ENCODE measurements at regions not wholly inside any gene's neighbourhood (a gene's known extent, or its start where the extent isn't known, plus 50 kb on each side); places are given as distances from the start of the nearest gene placed in this dataset.

- ChIA-PET POLR2A (no interaction called here), CTCF (no interaction called here)
- H3K4me3 ChIP-seq (ENCODE audit: low read depth, low read length), result no peak overlapping the region
- Mint-ChIP-seq H3K27ac (ENCODE audit: unreplicated experiment) (no peak overlapping the region), H3K36me3 (ENCODE audit: insufficient read depth, unreplicated experiment) (no peaks in the 10 kb centered on the region), H3K4me1 (ENCODE audit: low read depth, unreplicated experiment) (no peaks in the 10 kb centered on the region), H3K4me3 (ENCODE audit: unreplicated experiment) (no peak overlapping the region), H3K27me3 (ENCODE audit: insufficient read depth, unreplicated experiment) (no peaks in the 10 kb centered on the region), H3K9me3 (ENCODE audit: unreplicated experiment) (peaks cover 30% of the 10 kb centered on the region)
- intact Hi-C loops (cut with micrococcal nuclease; ENCODE audit: unreplicated experiment), result no loop called here
- 0 out of 2 replicates have a peak, but pooled peaks cover 3% of the 10 kb centered on the region for H3K9me3 ChIP-seq
- no peak for DNase-seq
- H3K36me3 ChIP-seq (ENCODE audit: control insufficient read depth, insufficient read depth, low read length), result no peaks in the 10 kb centered on the region
- BruUV-seq (replicated peaks), result no TSS peak
- H3K4me1 ChIP-seq, result no peaks in the 10 kb centered on the region
- TF ChIP-seq, protein P1, sequence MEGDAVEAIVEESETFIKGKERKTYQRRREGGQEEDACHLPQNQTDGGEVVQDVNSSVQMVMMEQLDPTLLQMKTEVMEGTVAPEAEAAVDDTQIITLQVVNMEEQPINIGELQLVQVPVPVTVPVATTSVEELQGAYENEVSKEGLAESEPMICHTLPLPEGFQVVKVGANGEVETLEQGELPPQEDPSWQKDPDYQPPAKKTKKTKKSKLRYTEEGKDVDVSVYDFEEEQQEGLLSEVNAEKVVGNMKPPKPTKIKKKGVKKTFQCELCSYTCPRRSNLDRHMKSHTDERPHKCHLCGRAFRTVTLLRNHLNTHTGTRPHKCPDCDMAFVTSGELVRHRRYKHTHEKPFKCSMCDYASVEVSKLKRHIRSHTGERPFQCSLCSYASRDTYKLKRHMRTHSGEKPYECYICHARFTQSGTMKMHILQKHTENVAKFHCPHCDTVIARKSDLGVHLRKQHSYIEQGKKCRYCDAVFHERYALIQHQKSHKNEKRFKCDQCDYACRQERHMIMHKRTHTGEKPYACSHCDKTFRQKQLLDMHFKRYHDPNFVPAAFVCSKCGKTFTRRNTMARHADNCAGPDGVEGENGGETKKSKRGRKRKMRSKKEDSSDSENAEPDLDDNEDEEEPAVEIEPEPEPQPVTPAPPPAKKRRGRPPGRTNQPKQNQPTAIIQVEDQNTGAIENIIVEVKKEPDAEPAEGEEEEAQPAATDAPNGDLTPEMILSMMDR (IDR thresholded peaks at IDR 0.05; ENCODE audit: insufficient read depth in 1 of 2, low read depth in 1 of 2, low read length in 1 of 2, severe bottlenecking in 1 of 2, unreplicated experiment in 1 of 2), result no peak
- H3K27me3 ChIP-seq (replicated peaks; ENCODE audit: control insufficient read depth, insufficient read depth, low read length), result no peaks in the 10 kb centered on the region
Measured at GRCh38 chr10:109178591-109178990, 744.7 kb downstream of the XPNPEP1 start.

DNA sequence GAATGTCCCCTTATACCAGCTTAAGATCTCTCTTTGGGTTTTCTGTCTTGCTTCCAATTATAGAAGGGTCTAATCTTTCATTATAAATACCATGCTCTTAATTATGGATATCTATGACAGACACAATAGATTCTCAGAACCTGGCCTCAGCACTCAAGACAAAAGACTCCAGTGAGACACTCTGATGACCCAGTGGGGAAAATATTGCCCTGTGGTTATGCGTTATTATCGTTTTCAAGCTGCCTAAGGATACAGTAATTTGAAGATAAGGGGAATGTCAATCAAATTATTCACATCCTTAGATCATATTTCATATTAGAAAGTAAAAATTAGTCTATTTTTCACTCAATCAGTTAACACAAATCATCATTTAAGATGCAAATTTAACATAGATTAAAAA lies 748.8 kb downstream of the XPNPEP1 start:
- BruUV-seq (replicated peaks), result no TSS peak
- ChIA-PET CTCF (no interaction called here), POLR2A (no interaction called here)
- H3K9me3 Mint-ChIP-seq (ENCODE audit: unreplicated experiment), result peaks cover 22% of the 10 kb centered on the region
- Histone ChIP-seq H3K36me3 (ENCODE audit: control insufficient read depth, insufficient read depth, low read length) (no peaks in the 10 kb centered on the region), H3K9me3 (no peaks in the 10 kb centered on the region), H3K27me3 (replicated peaks; ENCODE audit: control insufficient read depth, insufficient read depth, low read length) (no peaks in the 10 kb centered on the region), H3K4me1 (no peaks in the 10 kb centered on the region), H3K4me3 (ENCODE audit: low read depth, low read length) (no peak overlapping the region)
- no peak overlapping the region for H3K27ac Mint-ChIP-seq (ENCODE audit: unreplicated experiment)
- intact Hi-C loops (cut with micrococcal nuclease; ENCODE audit: unreplicated experiment), result no loop called here
- H3K4me1 Mint-ChIP-seq (ENCODE audit: low read depth, unreplicated experiment), result no peaks in the 10 kb centered on the region
- TF ChIP-seq, protein P1 (IDR thresholded peaks at IDR 0.05; ENCODE audit: insufficient read depth in 1 of 2, low read depth in 1 of 2, low read length in 1 of 2, severe bottlenecking in 1 of 2, unreplicated experiment in 1 of 2), result no peak
- no peak overlapping the region for H3K4me3 Mint-ChIP-seq (ENCODE audit: unreplicated experiment)
- no peaks in the 10 kb centered on the region for H3K36me3 Mint-ChIP-seq (ENCODE audit: insufficient read depth, unreplicated experiment)
- DNase-seq, result no peak
- no peaks in the 10 kb centered on the region for H3K27me3 Mint-ChIP-seq (ENCODE audit: insufficient read depth, unreplicated experiment)

DNA sequence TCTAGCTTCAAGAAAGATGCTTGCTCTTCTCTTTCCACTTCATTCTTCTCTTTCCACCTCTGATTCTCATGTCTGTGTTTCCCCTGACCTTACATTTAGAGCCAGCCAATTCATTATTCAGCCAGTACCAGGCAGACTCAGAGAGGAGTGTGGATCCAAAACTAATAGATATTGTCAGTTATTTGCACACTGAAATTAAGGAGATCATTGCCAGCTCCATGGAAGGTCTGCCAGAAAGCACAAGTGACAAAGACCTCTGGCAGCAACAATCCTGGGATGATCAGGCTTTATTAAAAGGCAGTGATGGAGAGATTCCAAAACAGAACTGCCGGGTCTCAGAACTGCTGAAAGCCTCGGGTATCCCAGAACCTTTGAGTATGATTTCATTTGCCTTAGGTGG lies 749.4 kb downstream of the XPNPEP1 start:
- Histone ChIP-seq H3K4me3 (ENCODE audit: low read depth, low read length) (no peak overlapping the region), H3K27me3 (replicated peaks; ENCODE audit: control insufficient read depth, insufficient read depth, low read length) (no peaks in the 10 kb centered on the region), H3K4me1 (no peaks in the 10 kb centered on the region), H3K36me3 (ENCODE audit: control insufficient read depth, insufficient read depth, low read length) (no peaks in the 10 kb centered on the region), H3K9me3 (no peaks in the 10 kb centered on the region)
- Mint-ChIP-seq H3K27ac (ENCODE audit: unreplicated experiment) (no peak overlapping the region), H3K4me3 (ENCODE audit: unreplicated experiment) (no peak overlapping the region), H3K4me1 (ENCODE audit: low read depth, unreplicated experiment) (no peaks in the 10 kb centered on the region), H3K36me3 (ENCODE audit: insufficient read depth, unreplicated experiment) (no peaks in the 10 kb centered on the region), H3K9me3 (ENCODE audit: unreplicated experiment) (peaks cover 22% of the 10 kb centered on the region), H3K27me3 (ENCODE audit: insufficient read depth, unreplicated experiment) (no peaks in the 10 kb centered on the region)
- no peak for DNase-seq
- TF ChIP-seq, protein P1 (IDR thresholded peaks at IDR 0.05; ENCODE audit: insufficient read depth in 1 of 2, low read depth in 1 of 2, low read length in 1 of 2, severe bottlenecking in 1 of 2, unreplicated experiment in 1 of 2), result no peak
- POLR2A ChIA-PET, result no interaction called here
- CTCF ChIA-PET, result no interaction called here
- intact Hi-C loops (cut with micrococcal nuclease; ENCODE audit: unreplicated experiment), result no loop called here
- BruUV-seq (replicated peaks), result no TSS peak
